Type B pancreatic cell (in vitro differentiated cells): ENCODE measurements at regions not wholly inside any gene's neighbourhood (a gene's known extent, or its start where the extent isn't known, plus 50 kb on each side); places are given as distances from the start of the nearest gene placed in this dataset.

ENCODE experiments used
- DNase-seq: peaks from one replicate; pipeline ENCODE4 v3.0.0; 2021; ENCODE audit warnings: mixed read lengths; ENCODE audit not compliant: unreplicated experiment; ENCODE audit errors: extremely low spot score
- H3K27ac Mint-ChIP-seq: 2 replicates; pipeline ENCODE4 v1.8.0; 2021; ENCODE audit warnings: mild to moderate bottlenecking, mixed read lengths
- H3K27me3 Mint-ChIP-seq: 2 replicates; pipeline ENCODE4 v1.8.0; 2021; ENCODE audit warnings: mixed read lengths
- H3K36me3 Mint-ChIP-seq: 2 replicates; pipeline ENCODE4 v1.8.0; 2021; ENCODE audit warnings: mixed read lengths
- H3K4me1 Mint-ChIP-seq: one replicate; pipeline ENCODE4 v1.8.0; 2021; ENCODE audit warnings: mixed read lengths; ENCODE audit not compliant: unreplicated experiment
- H3K4me3 Mint-ChIP-seq: 2 replicates; pipeline ENCODE4 v1.8.0; 2021; ENCODE audit warnings: mild to moderate bottlenecking, mixed read lengths
- H3K9me3 Mint-ChIP-seq: 2 replicates; pipeline ENCODE4 v1.8.0; 2021; ENCODE audit warnings: mixed read lengths
- CTCF ChIP-seq: fragments of 200-600 bp; sonication (generic); conservative IDR thresholded peaks from 2 replicates; pipeline ENCODE4 v1.5.0; 2021; ENCODE audit warnings: antibody characterized with exemption, mild to moderate bottlenecking

DNA sequence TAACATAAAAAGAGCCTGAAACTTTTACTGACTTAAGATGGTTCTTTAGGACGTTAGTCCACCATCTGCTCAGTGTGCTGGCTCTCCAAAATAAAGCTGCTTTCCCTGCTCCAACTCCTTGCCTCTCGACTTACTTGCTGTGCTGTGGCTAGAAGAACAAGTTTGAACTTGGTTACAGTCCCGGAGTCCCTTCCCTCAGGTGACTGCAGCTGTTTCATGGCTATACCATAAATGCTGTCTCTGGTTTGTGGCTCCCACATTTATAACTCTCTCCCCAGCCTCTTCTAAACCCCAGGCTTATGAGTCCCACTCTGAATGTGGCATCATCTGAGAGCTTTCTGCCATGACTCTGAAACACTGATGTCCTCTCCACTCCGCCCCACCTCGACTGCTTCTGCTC is 166.2 kb upstream of the ADRA1D start:
- H3K27me3 Mint-ChIP-seq: peaks cover 4% of the 10 kb centered on the region
- DNase-seq: no peak
- peaks cover 4% of the 10 kb centered on the region for H3K9me3 Mint-ChIP-seq
- TF ChIP-seq CTCF: no peak
- no peaks in the 10 kb centered on the region for H3K4me1 Mint-ChIP-seq
- no peaks in the 10 kb centered on the region for H3K36me3 Mint-ChIP-seq
- H3K4me3 Mint-ChIP-seq: no peak overlapping the region
- no peak overlapping the region for H3K27ac Mint-ChIP-seq

GRCh38 chr20:4413314-4414049 is 164.4 kb upstream of the ADRA1D start:
- no peak for DNase-seq
- Mint-ChIP-seq H3K4me3 (no peak overlapping the region), H3K4me1 (no peaks in the 10 kb centered on the region), H3K36me3 (no peaks in the 10 kb centered on the region), H3K27me3 (peaks cover 9% of the 10 kb centered on the region), H3K27ac (no peak overlapping the region), H3K9me3 (no peaks in the 10 kb centered on the region)
- no peak for TF ChIP-seq CTCF

GRCh38 chr20:4412216-4412615 is 163.1 kb upstream of the ADRA1D start:
- Mint-ChIP-seq H3K36me3 (no peaks in the 10 kb centered on the region), H3K4me3 (no peak overlapping the region), H3K4me1 (no peaks in the 10 kb centered on the region), H3K9me3 (no peaks in the 10 kb centered on the region), H3K27ac (no peak overlapping the region), H3K27me3 (peaks cover 9% of the 10 kb centered on the region)
- TF ChIP-seq CTCF: no peak
- DNase-seq: no peak

GRCh38 chr20:4411744-4412143 is 162.7 kb upstream of the ADRA1D start:
- Mint-ChIP-seq H3K27me3 (peaks cover 9% of the 10 kb centered on the region), H3K36me3 (no peaks in the 10 kb centered on the region), H3K9me3 (no peaks in the 10 kb centered on the region), H3K4me1 (no peaks in the 10 kb centered on the region), H3K4me3 (no peak overlapping the region), H3K27ac (no peak overlapping the region)
- no peak for DNase-seq
- no peak for TF ChIP-seq CTCF

DNA sequence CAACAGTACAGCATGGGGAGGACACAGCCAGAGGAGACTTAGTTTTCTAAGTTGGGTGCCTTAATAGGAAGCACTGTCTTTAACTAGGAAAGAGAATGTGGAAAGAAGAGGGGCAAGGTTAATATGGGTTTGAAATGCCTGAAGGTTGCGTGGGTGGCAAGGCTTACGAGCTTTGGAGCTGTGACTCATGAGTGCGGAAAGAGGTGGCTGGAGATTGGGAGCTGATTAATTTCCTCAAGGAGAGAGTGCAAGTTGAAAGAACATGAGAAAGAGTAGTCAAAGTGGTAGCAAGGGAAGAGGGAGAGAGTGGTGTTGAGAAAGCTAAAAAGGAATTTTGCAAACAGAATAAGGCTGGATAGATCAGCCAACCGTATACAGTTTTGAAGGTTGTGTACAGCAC is 157.5 kb upstream of the ADRA1D start:
- Mint-ChIP-seq H3K4me1 (no peaks in the 10 kb centered on the region), H3K27ac (no peak overlapping the region), H3K36me3 (no peaks in the 10 kb centered on the region), H3K4me3 (no peak overlapping the region), H3K9me3 (no peaks in the 10 kb centered on the region), H3K27me3 (peaks cover 31% of the 10 kb centered on the region)
- DNase-seq: no peak
- no peak for TF ChIP-seq CTCF

DNA sequence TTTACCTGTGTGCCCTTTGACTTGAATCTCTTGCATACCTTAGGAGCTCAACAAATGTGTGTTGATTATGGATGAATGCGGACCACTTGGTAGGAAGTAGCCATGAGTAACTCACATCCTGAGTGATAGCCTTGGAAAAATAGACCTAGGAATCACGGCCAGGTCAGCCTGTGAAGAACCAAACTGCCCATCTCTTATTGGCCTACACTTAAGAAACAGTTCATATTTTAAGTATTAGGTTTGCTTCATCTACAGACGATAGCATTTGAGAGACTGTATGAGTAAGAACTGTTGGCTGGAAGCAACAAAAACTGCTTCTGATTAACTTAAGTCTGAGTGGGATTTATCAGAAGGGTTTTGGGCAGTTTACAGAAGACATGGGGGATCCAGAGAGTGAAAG is 152.5 kb upstream of the ADRA1D start:
- no peaks in the 10 kb centered on the region for H3K36me3 Mint-ChIP-seq
- H3K27ac Mint-ChIP-seq: no peak overlapping the region
- TF ChIP-seq CTCF: no peak
- no peak overlapping the region for H3K4me3 Mint-ChIP-seq
- no peaks in the 10 kb centered on the region for H3K4me1 Mint-ChIP-seq
- no peak for DNase-seq
- H3K9me3 Mint-ChIP-seq: no peaks in the 10 kb centered on the region
- peaks cover 29% of the 10 kb centered on the region for H3K27me3 Mint-ChIP-seq
